GM19043 (cell line): ENCODE measurements at regions not wholly inside any gene's neighbourhood (a gene's known extent, or its start where the extent isn't known, plus 50 kb on each side); places are given as distances from the start of the nearest gene placed in this dataset.
"Not testable (repeated sequence)": the region's sequence is repeated elsewhere in the genome, so short reads cannot be mapped to it uniquely, and the experiment has no call there.

Experiments used
- ATAC-seq: cut with Tn5 transposase; IDR thresholded peaks from one replicate; pipeline ENCODE4 v1.9.1; 2021; ENCODE audit warnings: low read depth; ENCODE audit not compliant: unreplicated experiment

DNA sequence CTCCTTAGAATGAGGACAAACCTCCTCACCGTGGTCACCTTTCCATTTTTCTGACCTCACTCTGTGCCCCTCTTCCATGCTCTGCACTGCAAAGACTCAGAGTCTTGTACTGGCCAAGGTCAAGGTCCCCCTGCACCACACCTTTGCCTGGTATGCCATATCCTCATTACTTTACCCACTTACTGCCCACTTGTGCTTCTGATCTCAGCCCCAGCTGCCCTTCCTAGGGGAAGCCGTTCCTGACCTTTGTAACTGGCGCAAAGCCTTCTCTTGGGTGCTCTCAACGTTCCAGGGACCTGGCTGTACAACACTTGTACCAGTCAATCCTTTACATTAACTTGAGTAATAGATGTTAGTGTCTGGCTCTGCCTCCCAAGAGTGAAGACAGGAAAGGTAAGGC is 256.0 kb downstream of the SV2B start:
- ATAC-seq = no peak

DNA sequence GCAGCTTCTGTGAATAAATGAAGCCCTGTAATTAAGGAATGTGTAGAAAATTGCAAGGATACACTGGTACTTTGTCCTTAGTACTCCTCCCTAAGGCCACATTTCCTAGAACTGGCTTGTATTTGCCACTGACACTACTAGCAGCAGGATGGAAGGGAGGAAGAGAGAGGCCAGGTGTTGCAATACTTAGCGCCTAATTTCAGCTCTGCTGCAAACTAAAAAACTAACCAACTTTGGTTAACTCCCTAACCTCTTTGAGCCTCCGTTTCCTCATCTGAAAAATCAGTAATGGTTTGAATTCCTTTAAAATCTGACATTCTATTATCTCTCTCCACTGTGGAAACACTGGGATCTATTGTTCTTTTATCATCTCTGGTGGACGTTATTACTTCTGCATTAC is 257.0 kb downstream of the SV2B start:
- ATAC-seq = no peak

DNA sequence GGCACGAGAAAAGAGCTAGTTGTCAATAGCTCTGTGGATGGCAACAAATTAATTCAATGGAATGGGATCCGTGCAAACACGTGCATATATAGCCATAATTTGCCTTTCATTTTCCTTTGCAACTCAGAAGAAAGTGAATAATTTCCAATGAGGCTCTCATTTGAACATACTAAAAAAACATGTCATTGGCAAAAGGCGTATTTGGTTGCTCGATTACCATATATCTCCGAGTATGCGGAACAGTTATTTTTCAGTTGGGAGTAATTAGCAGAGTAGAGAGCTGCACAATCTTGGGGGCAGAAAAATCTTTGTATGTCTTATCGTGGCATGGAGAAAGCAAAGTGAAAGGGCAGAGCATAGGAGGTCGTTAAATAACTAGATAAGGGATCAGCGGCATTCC is 257.4 kb downstream of the SV2B start:
- no peak for ATAC-seq

DNA sequence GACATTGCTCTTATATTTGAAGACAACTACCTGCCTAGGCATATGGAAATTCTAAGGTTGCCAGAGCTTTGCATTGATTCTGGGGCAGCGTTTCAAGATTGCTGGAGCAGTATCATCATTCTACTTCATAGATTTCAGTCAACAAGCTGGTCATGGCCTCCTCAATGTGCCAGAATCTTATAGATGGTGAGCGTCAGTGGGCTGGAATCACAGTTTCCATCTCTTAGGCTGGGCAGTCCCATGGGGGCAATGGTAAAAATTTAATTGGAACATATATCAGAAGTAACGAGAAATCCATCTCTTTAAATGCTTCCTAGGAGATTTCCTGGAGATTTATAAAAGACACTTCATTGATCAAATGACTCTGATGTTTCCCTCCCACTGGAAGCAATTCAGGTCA is 258.3 kb downstream of the SV2B start:
- no peak for ATAC-seq

DNA sequence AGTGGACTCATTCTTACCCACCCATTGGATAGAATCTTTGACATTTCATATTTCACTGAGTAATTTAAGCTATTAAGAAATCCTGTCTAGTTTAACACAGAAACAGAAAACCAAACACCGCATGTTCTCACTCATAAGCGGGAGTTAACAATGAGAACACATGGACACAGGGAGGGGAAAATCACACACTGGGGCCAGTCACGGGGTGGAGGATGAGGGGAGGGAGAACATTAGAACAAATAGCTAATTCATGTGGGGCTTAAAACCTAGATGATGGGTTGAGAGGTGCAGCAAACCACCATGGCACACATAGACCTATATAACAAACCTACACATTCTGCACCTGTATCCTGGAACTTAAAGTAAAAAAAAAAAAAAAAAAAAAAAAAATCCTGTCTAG is 261.6 kb downstream of the SV2B start:
- not testable (repeated sequence) for ATAC-seq

DNA sequence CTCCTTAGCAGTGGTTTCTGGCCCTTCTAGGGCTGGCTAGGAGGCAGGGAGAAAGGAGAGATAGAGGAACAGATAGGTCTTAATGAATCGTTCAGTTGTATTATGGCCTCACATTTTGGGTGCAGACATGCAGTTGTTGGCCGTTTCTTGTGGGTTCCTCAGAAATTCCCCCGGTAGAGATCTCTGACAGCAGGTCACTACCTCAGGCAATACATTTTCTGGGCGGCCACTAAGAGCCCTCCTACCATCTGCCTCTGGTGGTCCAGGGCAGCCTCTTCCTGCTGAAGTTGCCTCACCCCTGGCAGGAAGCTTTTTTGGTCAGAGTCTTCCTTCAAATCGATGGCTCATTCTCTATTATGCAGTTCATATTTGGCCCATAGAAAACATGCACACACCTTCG is 266.1 kb downstream of the SV2B start:
- no peak for ATAC-seq

DNA sequence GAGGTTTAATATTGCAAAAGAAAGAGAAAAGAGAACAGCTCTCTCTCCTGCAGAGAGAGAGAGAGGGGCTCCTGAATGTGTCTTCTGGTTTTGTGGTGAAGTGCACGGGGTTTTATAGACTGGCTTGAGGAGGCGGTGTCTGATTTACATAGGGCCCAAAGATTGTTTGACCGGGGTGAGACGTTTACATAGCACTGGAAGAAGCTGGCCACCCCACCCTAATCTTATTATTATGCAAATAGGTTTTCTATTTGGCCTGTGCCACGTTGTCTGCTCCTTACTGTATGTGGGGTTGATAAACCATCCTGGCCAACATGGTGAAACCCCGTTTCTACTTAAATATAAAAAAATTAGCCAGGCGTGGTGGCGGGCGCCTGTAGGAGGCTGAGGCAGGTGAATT is 268.6 kb downstream of the SV2B start:
- ATAC-seq = no peak

DNA sequence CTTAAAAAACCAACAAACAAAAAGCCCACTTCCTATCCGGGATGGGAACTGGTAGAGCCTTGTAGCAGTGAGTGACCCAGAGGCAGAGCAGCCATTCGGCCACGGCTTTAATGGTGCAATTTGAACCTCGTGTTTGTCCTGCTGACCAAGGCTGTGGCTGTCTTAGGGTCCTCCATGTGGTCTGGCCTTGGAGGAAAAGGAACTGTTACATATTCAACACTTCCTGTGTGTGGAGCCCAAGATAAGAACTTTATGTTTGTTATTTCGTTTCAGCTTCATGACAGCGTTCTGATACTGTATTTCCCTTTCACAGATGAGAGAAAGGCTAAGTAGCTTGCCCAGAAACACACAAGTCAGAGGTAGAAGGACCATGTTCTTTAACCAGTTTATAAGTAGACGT is 269.8 kb downstream of the SV2B start:
- no peak for ATAC-seq

DNA sequence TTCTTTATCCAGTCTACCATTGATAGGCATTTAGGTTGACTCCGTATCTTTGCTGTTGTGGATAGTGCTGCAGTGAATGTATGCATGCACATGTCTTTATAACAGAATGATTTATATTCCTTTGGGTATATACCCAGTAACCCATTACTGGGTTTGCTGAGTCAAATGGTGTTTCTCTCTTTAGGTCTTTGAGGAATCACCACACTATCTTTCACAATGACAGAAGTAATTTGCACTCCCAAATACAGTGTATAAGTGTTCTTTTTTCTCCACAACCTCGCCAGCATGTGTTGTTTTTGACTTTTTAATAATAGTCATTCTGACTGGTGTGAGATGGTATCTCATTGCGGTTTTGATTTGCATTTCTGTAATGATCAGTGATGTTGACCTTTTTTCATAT is 271.3 kb downstream of the SV2B start:
- ATAC-seq = not testable (repeated sequence)

DNA sequence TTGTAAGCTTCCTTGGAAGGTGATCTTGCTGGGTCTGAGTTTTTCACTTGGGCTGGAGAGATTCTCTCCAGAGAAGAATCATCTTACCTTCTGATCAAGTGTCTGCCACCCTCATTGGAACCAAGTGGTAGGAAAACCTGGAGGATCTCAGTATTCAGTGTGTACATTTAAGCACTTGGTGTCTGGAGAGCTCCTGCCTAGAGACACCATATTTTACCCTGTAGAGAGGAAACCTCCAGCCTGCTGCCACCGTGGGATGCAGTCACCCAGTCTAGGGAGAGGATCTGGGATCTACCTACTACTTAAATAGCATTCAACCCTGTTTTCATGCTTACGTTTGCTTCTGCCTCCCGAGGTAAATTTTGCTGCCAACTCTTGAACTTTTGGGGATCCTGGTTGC is 274.3 kb downstream of the SV2B start:
- no peak for ATAC-seq

DNA sequence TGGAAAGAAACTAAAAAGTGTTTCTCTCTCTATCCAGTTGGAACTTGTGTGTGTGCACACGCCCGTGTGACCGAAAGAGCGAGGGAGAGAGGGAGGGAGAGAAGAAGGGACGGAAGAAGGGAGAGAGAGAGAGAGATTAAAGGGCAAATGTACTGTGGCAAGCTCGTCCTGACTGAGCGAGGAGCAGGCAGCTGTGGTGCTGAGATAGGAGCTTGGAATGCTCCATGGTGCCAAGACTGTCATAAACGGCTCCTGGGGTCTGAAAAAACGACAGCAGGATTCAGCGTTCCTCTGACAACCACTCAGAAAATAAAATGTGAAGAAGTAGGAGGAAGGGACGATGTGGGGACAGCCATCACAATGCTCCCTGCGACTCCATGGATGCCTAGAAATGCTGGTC is 276.0 kb downstream of the SV2B start:
- no peak for ATAC-seq

DNA sequence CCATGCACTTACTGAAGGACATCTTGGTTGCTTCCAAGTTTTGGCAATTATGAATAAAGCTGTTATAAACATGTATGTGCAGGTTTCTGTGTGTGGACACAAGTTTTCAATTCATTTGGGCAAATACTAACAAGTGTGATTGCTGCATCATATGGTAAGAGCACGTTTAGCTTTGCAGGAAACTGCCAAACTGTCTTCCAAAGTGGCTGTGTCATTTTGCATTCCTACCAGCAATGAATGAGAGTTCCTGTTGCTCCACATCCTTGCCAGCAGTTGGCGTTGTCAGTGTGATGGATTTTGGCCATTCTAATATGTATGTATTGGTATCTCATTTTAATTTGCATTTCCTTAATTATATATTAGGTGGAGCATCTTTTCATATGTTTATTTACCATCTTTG is 280.1 kb downstream of the SV2B start:
- no peak for ATAC-seq

DNA sequence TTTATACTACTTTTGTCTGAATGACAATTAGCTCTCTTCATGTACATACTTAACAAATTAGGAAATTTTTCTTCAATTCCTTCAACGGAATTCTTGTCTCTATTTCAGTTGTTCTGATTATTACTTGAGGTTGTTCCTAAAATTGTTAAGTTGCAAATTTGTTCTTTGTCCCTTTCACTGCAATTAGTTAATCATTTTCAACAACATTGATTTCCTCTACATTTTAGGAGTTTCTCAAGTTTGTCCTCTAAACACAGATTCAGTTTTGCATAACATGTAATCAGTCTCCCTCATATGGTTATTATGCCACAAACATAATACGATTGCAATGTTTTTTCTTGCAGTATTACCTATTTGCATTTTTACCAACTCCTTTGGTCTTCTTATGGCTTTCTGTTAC is 283.5 kb downstream of the SV2B start:
- ATAC-seq = no peak

DNA sequence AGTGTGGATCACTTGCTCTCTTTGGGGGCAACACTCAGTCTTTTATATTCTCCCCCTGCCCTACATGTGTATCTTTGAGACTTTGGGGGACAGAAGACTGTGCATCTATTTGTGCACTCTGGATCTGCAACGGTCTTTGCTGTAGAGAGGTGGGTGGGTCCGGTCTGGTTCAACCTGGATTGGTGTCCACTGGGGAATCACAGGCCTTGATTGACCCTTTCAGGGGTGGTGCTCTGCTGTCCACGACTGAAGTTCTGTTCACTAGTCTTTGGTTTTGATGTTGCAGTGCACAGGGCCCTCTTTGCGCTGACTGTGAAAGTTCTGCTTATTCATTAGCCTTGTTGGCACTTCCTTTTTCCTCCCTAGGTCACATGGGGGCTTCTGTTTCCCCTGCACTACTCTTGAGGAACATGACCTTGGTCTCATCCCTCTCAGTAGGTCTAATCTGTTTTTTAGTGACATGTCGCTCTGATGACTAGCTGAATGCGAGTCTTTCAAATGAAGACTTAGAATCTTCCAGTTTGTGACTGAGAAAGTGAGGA is 284.2 kb downstream of the SV2B start:
- no peak for ATAC-seq

DNA sequence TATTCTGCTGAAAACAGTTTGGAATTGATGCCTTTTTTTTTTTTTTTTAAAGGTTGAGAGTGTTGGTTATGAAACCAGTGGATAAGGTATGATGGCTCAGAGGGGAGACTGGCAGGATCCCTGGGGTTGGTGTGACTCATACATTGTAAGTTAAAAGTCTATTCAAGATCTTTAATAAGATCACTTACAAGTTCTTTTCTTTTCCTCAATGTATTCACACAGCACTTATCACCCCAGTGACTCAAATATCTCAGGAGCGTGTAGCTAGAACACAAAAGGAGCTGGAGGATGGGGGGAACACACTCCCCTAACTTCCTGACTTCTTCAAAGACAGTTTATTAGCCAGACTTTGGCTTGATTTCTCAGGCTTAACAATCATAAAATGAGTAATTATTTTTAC is 285.3 kb downstream of the SV2B start:
- ATAC-seq = no peak

DNA sequence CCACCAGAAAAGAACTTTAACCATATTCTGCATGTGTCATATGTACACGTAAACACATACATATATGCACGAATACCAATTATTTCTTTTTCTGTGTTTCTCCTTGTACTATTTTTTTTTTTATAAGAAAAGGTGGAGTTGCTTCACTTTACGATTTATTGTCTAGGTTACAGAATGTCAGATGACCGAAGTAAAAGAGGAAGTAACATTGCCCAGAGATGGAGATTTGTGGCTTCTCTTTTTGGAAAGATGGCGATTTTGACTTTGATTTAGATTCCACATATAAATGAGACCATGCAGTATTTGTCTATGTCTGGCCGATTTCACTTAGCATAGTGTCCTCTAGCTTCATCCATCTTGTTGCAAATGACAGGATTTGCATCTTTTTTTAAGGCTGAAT is 293.1 kb downstream of the SV2B start:
- ATAC-seq = no peak

DNA sequence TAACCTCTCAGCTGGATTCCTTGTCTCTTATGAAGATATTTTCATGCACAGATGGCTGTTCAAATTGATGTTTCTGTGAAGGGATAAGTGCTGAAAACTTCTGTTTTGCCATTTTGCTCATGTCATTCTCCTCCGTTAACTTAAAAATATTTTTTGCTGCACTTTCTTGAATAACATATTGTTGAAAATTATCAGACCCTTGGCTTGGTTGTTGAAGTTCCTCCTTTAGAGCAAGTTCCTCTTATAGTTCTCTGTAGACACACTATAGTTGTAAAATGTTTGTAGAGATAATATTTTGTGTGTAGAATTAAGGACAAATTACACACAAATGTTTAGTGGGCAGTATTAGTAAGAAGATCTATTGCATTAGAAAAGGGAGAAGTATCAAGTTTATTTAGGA is 300.4 kb downstream of the SV2B start:
- no peak for ATAC-seq

DNA sequence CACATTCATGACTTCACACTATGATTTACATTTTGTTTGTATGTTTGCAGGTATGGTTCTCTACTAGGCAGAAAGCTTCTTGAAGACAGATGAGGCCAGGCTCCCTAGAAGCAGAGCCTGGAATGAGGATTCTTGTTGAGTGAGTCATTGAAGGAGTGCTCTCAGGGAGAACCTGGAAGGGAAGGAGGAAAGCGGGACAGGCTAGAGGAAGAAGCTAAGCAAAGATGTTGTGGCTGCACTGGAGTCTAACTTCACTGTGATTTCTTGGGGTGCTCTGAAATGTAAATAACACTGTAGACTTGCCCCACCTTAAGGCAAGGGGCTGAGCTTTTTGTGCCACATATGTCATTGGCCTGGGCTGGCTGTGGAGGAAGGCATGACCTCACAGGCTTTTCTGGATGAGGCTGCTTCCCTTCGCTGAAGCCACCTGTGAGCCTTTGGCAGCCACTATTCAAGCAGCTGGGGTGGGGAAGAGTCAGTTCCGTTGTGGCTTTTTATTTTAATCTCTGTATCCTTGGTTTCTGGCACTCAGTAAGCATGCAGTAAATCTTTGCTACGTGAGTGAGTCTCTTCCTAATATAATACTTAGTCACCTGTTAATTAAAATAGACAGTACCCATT is 307.3 kb downstream of the SV2B start:
- ATAC-seq = no peak

DNA sequence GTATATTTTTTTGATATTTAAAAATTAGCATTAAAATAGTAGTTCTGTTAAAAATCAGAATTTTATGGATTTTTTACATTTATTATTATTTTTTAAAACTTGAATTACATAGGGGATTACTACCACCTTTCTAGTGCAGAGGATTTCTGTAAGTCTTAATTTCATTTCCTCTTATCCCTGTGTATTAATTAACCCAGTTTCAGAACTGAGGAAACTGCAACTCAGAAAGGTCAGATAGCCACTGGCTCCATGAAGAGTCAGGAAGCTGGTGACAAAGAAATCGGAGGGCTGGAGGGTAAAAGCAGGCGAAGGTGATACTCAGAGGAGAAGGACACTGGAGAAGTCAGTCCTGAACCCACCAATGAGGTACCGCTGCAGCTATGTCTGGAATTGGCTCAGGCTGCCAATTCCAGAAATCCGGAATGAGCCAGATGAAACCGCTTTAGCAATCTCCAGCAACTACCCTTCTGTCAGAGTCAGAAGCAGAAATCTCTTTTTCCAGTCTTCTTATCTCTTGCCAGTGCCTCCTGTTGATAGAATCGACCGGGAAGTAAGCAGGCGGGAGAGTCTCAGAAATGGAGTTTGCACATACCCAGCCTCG is 308.5 kb downstream of the SV2B start:
- no peak for ATAC-seq

DNA sequence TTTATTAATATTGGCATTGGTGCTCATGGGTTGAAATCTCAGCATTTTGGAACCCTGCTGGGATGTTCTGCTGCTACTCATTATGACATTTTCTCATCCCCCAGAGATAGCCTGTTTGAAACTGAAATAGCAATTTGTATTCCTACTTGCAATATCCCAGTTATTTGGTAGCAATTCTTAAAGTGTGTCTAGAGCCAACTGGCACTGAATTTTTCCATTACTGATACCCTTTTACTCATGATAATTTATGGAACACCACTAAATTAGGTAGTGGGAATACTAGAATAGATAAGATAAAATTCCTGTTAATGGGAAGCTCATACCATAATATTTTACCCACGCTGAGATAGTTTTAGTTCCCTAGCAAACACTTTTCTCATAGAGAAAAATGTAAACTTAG is 309.3 kb downstream of the SV2B start:
- no peak for ATAC-seq

DNA sequence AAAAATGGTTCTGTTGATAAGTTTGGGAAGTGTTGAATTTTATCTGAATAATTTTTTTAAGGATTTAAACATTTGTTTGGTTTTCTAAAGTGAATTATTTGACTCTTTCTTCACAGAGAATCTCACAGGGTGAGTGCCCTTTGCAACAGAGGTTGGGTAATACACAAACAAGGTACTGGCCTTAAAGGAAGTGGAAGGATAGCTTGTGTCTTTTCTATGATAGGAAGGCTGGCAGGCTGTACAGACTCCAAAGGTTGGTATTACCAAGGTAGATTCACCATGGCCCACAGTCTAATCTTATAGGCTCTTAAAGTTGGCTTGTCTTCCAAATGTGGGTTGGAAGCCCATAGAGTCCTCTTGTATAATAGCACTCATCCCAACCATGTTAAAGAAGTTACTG is 311.5 kb downstream of the SV2B start:
- no peak for ATAC-seq

DNA sequence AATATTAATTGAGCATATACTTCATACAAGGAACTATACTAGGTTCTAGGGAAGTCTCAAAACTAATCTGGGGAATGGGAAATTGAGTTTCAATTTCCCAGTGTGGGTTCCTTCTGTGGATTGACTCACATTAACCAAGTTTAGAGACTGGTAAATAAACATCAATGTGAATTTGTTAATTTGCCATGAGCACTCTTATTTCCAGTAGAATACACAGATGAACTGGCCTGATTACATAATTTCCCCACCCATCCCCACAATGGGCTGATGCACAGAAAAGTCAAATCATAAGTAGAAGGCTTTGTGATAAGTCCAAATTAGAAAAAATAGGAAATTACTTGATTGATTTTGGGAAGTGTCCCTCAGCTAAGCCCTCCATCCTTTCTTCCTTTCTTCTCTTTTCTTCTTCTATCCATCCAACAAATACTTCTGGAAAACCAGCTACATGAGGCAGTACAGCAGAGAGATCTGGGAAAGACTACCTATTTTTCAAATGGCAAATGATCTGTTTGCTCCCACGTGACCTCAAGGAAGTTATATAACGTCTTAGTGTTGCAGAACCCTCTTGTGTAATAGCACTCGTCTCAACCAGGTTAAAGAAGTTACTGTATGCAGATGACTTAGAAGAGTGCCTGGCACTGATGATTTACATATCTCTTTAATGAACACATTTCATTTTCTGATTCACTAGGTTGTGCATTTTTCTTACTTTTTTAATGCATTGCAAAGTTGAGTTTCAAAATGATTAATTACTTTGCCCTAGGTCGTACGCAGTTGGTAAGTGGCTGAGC is 312.3 kb downstream of the SV2B start:
- no peak for ATAC-seq
